H1 (cell line): ENCODE measurements at regions not wholly inside any gene's neighbourhood (a gene's known extent, or its start where the extent isn't known, plus 50 kb on each side); places are given as distances from the start of the nearest gene placed in this dataset.

Experiments used
- CTCF ChIA-PET: fragments of 300-600 bp; sonication (Branson Sonifier 250); formaldehyde crosslinking; loops from one replicate; lab custom pipeline; 2021; ENCODE audit not compliant: partially characterized antibody; lab: Charles Lee
- POLR2A ChIA-PET: fragments of 300-600 bp; sonication (Branson Sonifier 250); formaldehyde crosslinking; loops from one replicate; lab custom pipeline; 2021; ENCODE audit warnings: inconsistent platforms; ENCODE audit not compliant: partially characterized antibody; lab: Charles Lee
- DNase-seq, 2 experiments: peaks; one replicate each; pipeline versions ENCODE4 v3.0.0 to v3.0.0-alpha.2; 2010 to 2022; ENCODE audit warnings: low spot score in 2 of 2, low read depth in 1 of 2, mixed read lengths in 1 of 2
- FAIRE-seq: peaks from 2 replicates; lab custom pipeline; 2011; peaks lifted over from hg19 to GRCh38; lab: Jason Lieb, UNC
- H2AFZ ChIP-seq: 2 replicates; pipeline ENCODE4 v1.8.1; 2012; ENCODE audit warnings: low read length, inconsistent platforms
- H2AK5ac ChIP-seq: 2 replicates; pipeline ENCODE4 v1.6.1; 2013; ENCODE audit warnings: low read depth, low read length
- H2BK120ac ChIP-seq: replicated peaks from 2 replicates; pipeline ENCODE3; 2013; ENCODE audit warnings: low read depth, low read length, inconsistent platforms
- H2BK12ac ChIP-seq: 2 replicates; pipeline ENCODE4 v1.6.1; 2013; ENCODE audit warnings: low read depth, low read length
- H2BK15ac ChIP-seq: 2 replicates; pipeline ENCODE4 v1.6.1; 2013; ENCODE audit warnings: low read length
- H2BK20ac ChIP-seq: 2 replicates; pipeline ENCODE4 v1.6.1; 2013; ENCODE audit warnings: low read length
- H2BK5ac ChIP-seq: 2 replicates; pipeline ENCODE4 v1.6.1; 2013; ENCODE audit warnings: low read depth, low read length
- H3K14ac ChIP-seq: 2 replicates; pipeline ENCODE4 v1.6.1; 2013; ENCODE audit warnings: inconsistent platforms; ENCODE audit not compliant: insufficient read length
- H3K18ac ChIP-seq: 2 replicates; pipeline ENCODE4 v1.6.1; 2013; ENCODE audit warnings: low read length; ENCODE audit errors: extremely low read depth
- H3K23ac ChIP-seq: 2 replicates; pipeline ENCODE4 v1.6.1; 2013; ENCODE audit warnings: inconsistent platforms; ENCODE audit not compliant: insufficient read length
- H3K23me2 ChIP-seq: 2 replicates; pipeline ENCODE4 v1.6.1; 2013; ENCODE audit warnings: low read depth, low read length
- H3K27ac ChIP-seq: 2 replicates; pipeline ENCODE4 v1.6.1; 2011; ENCODE audit warnings: low read depth, low read length, inconsistent platforms
- H3K27me3 ChIP-seq, 4 experiments: replicated peaks in 1 of 4; 1 replicate in 1 of 4; 2 replicates in 3 of 4; pipeline versions ENCODE4 v1.6.1 to v1.8.1; 2011 to 2013; ENCODE audit warnings: low read length in 3 of 4, mild to moderate bottlenecking in 3 of 4, inconsistent platforms in 2 of 4, mixed read lengths in 2 of 4, moderate library complexity in 1 of 4; ENCODE audit not compliant: control insufficient read depth in 3 of 4, insufficient read depth in 3 of 4; ENCODE audit errors: extremely low read depth in 1 of 4
- H3K36me3 ChIP-seq, 4 experiments: 2 replicates each; pipeline versions ENCODE4 v1.6.1 to v1.8.1; 2011 to 2013; ENCODE audit warnings: mild to moderate bottlenecking in 4 of 4, low read length in 3 of 4, moderate library complexity in 2 of 4, control low read depth in 1 of 4, inconsistent platforms in 1 of 4; ENCODE audit not compliant: insufficient read depth in 4 of 4, control insufficient read depth in 2 of 4
- H3K4ac ChIP-seq: replicated peaks from 2 replicates; pipeline ENCODE3; 2013; ENCODE audit warnings: low read length, low read depth, mixed read lengths, inconsistent platforms; ENCODE audit not compliant: insufficient read length
- H3K4me1 ChIP-seq, 4 experiments: replicated peaks in 1 of 4; 1 replicate in 1 of 4; 2 replicates in 3 of 4; pipeline versions ENCODE4 v1.6.1 to v1.8.1; 2011 to 2013; ENCODE audit warnings: low read length in 3 of 4, inconsistent platforms in 2 of 4, mixed read lengths in 1 of 4; ENCODE audit not compliant: insufficient read depth in 4 of 4, control insufficient read depth in 3 of 4
- H3K4me2 ChIP-seq, 2 experiments: 2 replicates each; pipeline versions ENCODE4 v1.6.1 to v1.8.1; 2011 to 2013; ENCODE audit warnings: low read depth in 2 of 2, low read length in 2 of 2, control low read depth in 1 of 2, inconsistent platforms in 1 of 2, mild to moderate bottlenecking in 1 of 2; ENCODE audit not compliant: insufficient read depth in 1 of 2
- H3K4me3 ChIP-seq, 4 experiments: fragments of 200-600, 300-600 bp in 1 of 4; sonication (generic), shearing (Covaris generic), sonication (Bioruptor Twin) in 1 of 4; 2 replicates each; pipeline versions ENCODE4 v1.5.1 to v1.8.1; 2011 to 2016; ENCODE audit warnings: low read length in 4 of 4, low read depth in 3 of 4, control low read depth in 2 of 4, inconsistent platforms in 2 of 4, mild to moderate bottlenecking in 2 of 4, mixed read lengths in 1 of 4, moderate library complexity in 1 of 4; ENCODE audit not compliant: insufficient read depth in 2 of 4; ENCODE audit errors: extremely low read depth in 1 of 4
- H3K56ac ChIP-seq: replicated peaks from 2 replicates; pipeline ENCODE3; 2013; ENCODE audit warnings: low read depth, mild to moderate bottlenecking, mixed read lengths, low read length, inconsistent platforms; ENCODE audit not compliant: insufficient read length
- H3K79me1 ChIP-seq: 2 replicates; pipeline ENCODE4 v1.6.1; 2013; ENCODE audit warnings: low read depth, low read length, control low read depth
- H3K79me2 ChIP-seq, 2 experiments: 2 replicates each; pipeline versions ENCODE4 v1.6.1 to v1.8.1; 2012 to 2013; ENCODE audit warnings: low read length in 2 of 2, mild to moderate bottlenecking in 2 of 2, inconsistent platforms in 1 of 2; ENCODE audit not compliant: insufficient read depth in 2 of 2, control insufficient read depth in 1 of 2
- H3K9ac ChIP-seq, 4 experiments: replicated peaks in 1 of 4; 1 replicate in 1 of 4; 2 replicates in 3 of 4; pipeline versions ENCODE4 v1.6.1 to v1.8.1; 2011 to 2013; ENCODE audit warnings: low read depth in 3 of 4, low read length in 3 of 4, control low read depth in 2 of 4, mild to moderate bottlenecking in 2 of 4, moderate library complexity in 2 of 4, inconsistent platforms in 1 of 4; ENCODE audit errors: extremely low read depth in 1 of 4
- H3K9me3 ChIP-seq, 2 experiments: 2 replicates each; pipeline versions ENCODE4 v1.6.1 to v1.8.1; 2012 to 2013; ENCODE audit warnings: mild to moderate bottlenecking in 2 of 2, moderate library complexity in 2 of 2, control low read depth in 1 of 2, inconsistent platforms in 1 of 2, low read depth in 1 of 2, low read length in 1 of 2, mixed read lengths in 1 of 2; ENCODE audit not compliant: insufficient read depth in 2 of 2
- H4K20me1 ChIP-seq, 2 experiments: replicated peaks in 1 of 2; 2 replicates each; pipeline versions ENCODE3 to v1.8.1; 2011 to 2013; ENCODE audit warnings: inconsistent platforms in 2 of 2, low read length in 2 of 2, mild to moderate bottlenecking in 1 of 2; ENCODE audit not compliant: insufficient read depth in 2 of 2, control insufficient read depth in 1 of 2
- H4K5ac ChIP-seq: 2 replicates; pipeline ENCODE4 v1.6.1; 2013; ENCODE audit warnings: low read length, low read depth, mixed read lengths, inconsistent platforms; ENCODE audit not compliant: insufficient read length
- H4K8ac ChIP-seq: 2 replicates; pipeline ENCODE4 v1.8.0; 2013; ENCODE audit warnings: mild to moderate bottlenecking, moderate library complexity, low read length, inconsistent platforms; ENCODE audit not compliant: insufficient read depth; ENCODE audit errors: extremely low read depth
- H4K91ac ChIP-seq: replicated peaks from 2 replicates; pipeline ENCODE3; 2013; ENCODE audit warnings: low read length, mixed read lengths, inconsistent platforms; ENCODE audit not compliant: insufficient read length
- CHD2 ChIP-seq: IDR thresholded peaks from 2 replicates; pipeline ENCODE4 v1.6.1; 2012; ENCODE audit warnings: low read length, improper control_type of control experiment
- CTCF ChIP-seq, 3 experiments: IDR thresholded peaks; 1 replicate in 2 of 3; 2 replicates in 1 of 3; pipeline versions ENCODE4 v1.5.1 to v1.6.1; 2011; ENCODE audit warnings: low read length in 3 of 3, mild to moderate bottlenecking in 3 of 3, inconsistent platforms in 2 of 3, low read depth in 1 of 3, moderate library complexity in 1 of 3; ENCODE audit not compliant: insufficient read depth in 1 of 3; ENCODE audit errors: control extremely low read depth in 1 of 3
- JUND ChIP-seq: IDR thresholded peaks from 2 replicates; pipeline ENCODE4 v1.6.1; 2011; ENCODE audit warnings: mild to moderate bottlenecking, improper control_type of control experiment, low read length
- KDM1A ChIP-seq: fragments of 200-600, 300-600 bp; sonication (generic); IDR thresholded peaks from 2 replicates; pipeline ENCODE4 v1.7.1; 2016; ENCODE audit warnings: mild to moderate bottlenecking, low read length, borderline replicate concordance
- MAX ChIP-seq: IDR thresholded peaks from 2 replicates; pipeline ENCODE4 v1.6.1; 2012; ENCODE audit warnings: inconsistent platforms
- RBBP5 ChIP-seq: IDR thresholded peaks from 2 replicates; pipeline ENCODE4 v1.7.1; 2012; ENCODE audit warnings: low read depth, mild to moderate bottlenecking, inconsistent platforms, low read length, moderate library complexity, borderline replicate concordance
- SIX5 ChIP-seq: IDR thresholded peaks from 2 replicates; pipeline ENCODE4 v1.6.1; 2011; ENCODE audit warnings: mild to moderate bottlenecking, low read depth, low read length
- SP1 ChIP-seq: IDR thresholded peaks from 2 replicates; pipeline ENCODE4 v1.6.1; 2011; ENCODE audit warnings: low read depth, low read length
- SP2 ChIP-seq: IDR thresholded peaks from 2 replicates; pipeline ENCODE4 v1.6.1; 2012; ENCODE audit warnings: mild to moderate bottlenecking, low read length, inconsistent platforms
- SP4 ChIP-seq: IDR thresholded peaks from 2 replicates; pipeline ENCODE4 v1.6.1; 2012; ENCODE audit warnings: low read length, inconsistent platforms
- SRF ChIP-seq: IDR thresholded peaks from 2 replicates; pipeline ENCODE4 v1.6.1; 2011; ENCODE audit warnings: mild to moderate bottlenecking, low read depth, low read length, moderate library complexity
- YY1 ChIP-seq: IDR thresholded peaks from 2 replicates; pipeline ENCODE4 v1.6.1; 2011; ENCODE audit warnings: low read depth, mild to moderate bottlenecking, low read length
- WGBS, 2 experiments: shearing (Covaris generic) in 1 of 2; methylation state at CpG; one replicate each; pipeline versions ENCODE4 v1.1.6 to v1.1.7; 2013 to 2015; ENCODE audit warnings: low lambda C conversion rate in 2 of 2, mixed read lengths in 2 of 2, inconsistent platforms in 1 of 2, low coverage in 1 of 2, missing lambda C conversion rate in 1 of 2; ENCODE audit not compliant: insufficient replicate concordance in 2 of 2, insufficient coverage in 1 of 2, insufficient read length in 1 of 2; ENCODE audit errors: extremely low coverage in 1 of 2, missing lambda C conversion rate in 1 of 2; 5-methylcytosine and 5-hydroxymethylcytosine counted together

- no peak overlapping the region for H2BK12ac ChIP-seq
- no peak overlapping the region for H3K4me3 ChIP-seq
- TF ChIP-seq YY1, result no peak
- TF ChIP-seq SIX5, result no peak
- no peak for TF ChIP-seq CTCF (IDR thresholded peaks at IDR 0.05; ENCODE audit: control extremely low read depth in 1 of 3, insufficient read depth in 1 of 3, low read depth in 1 of 3, low read length in 3 of 3)
- no peak for TF ChIP-seq CHD2
- TF ChIP-seq KDM1A, result no peak
- no peak for TF ChIP-seq MAX
- no peak for TF ChIP-seq SP4
- no peak for TF ChIP-seq SRF
- TF ChIP-seq RBBP5, result no peak
- no peak for TF ChIP-seq JUND
- no peak for TF ChIP-seq SP1
- TF ChIP-seq SP2, result no peak
- no peaks in the 10 kb centered on the region for H3K23me2 ChIP-seq
- H2BK15ac ChIP-seq, result no peak overlapping the region
- FAIRE-seq (no peak), DNase-seq (no peak)
- no peak overlapping the region for H3K4ac ChIP-seq
- no peak overlapping the region for H2AK5ac ChIP-seq
- ChIA-PET CTCF (interaction anchor here (0.9 kb wide), 1 partner anchor 88 kb away, joined by 3 read pairs; no protein-coding TSS in a partner anchor), POLR2A (no interaction called here)
- no peak overlapping the region for H2BK20ac ChIP-seq
- H4K8ac ChIP-seq, result no peak overlapping the region
- H2AFZ ChIP-seq, result no peak overlapping the region
- no peak overlapping the region for H3K4me2 ChIP-seq
- no peak overlapping the region for H3K56ac ChIP-seq
- no peak overlapping the region for H3K23ac ChIP-seq
- no peaks in the 10 kb centered on the region for H3K79me2 ChIP-seq
- H2BK120ac ChIP-seq, result no peak overlapping the region
- H4K91ac ChIP-seq, result no peak overlapping the region
- H3K9me3 ChIP-seq, result no peaks in the 10 kb centered on the region
- WGBS, 2 experiments, result 96% methylated on average over 12 of the region's 12 CpGs; no CpG with 5 or more reads in 1 of the 2 experiments
- H4K20me1 ChIP-seq, result no peaks in the 10 kb centered on the region
- H2BK5ac ChIP-seq, result no peak overlapping the region
- no peak overlapping the region for H3K9ac ChIP-seq
- no peak overlapping the region for H3K14ac ChIP-seq
- no peak overlapping the region for H3K18ac ChIP-seq
- H3K27me3 ChIP-seq, result no peaks in the 10 kb centered on the region
- no peaks in the 10 kb centered on the region for H3K36me3 ChIP-seq
- H3K79me1 ChIP-seq, result no peaks in the 10 kb centered on the region
- H3K4me1 ChIP-seq, result peaks cover 0 to 2% (median 0%) of the 10 kb centered on the region in 4 experiments; a peak in 1 of 7 replicates
- no peak overlapping the region for H4K5ac ChIP-seq
- no peak overlapping the region for H3K27ac ChIP-seq
Observed at GRCh38 chr16:54381601-54382313, 95.2 kb upstream of the IRX3 start.
